ENCODE measurements at regions not wholly inside any gene's neighbourhood (a gene's known extent, or its start where the extent isn't known, plus 50 kb on each side); places are given as distances from the start of the nearest gene placed in this dataset.

GRCh38 chr9:12274577-12274976 lies 418.6 kb upstream of the TYRP1 start:
- Histone ChIP-seq H3K9me3 (no peaks in the 10 kb centered on the region), H3K27ac (no peak overlapping the region), H3K4me1 (no peaks in the 10 kb centered on the region), H3K4me3 (no peak overlapping the region), H3K27me3 (no peaks in the 10 kb centered on the region), H3K36me3 (no peaks in the 10 kb centered on the region)
- no peak for TF ChIP-seq CTCF (IDR thresholded peaks at IDR 0.05)
- intact Hi-C loops (cut with DNase I; ENCODE audit: low total_unique reads) = no loop called here
- no peak for DNase-seq

- Histone ChIP-seq H3K4me3 (no peak overlapping the region), H3K36me3 (no peaks in the 10 kb centered on the region), H3K9me3 (no peaks in the 10 kb centered on the region), H3K27ac (no peak overlapping the region), H3K27me3 (no peaks in the 10 kb centered on the region), H3K4me1 (no peaks in the 10 kb centered on the region)
- intact Hi-C loops (cut with DNase I; ENCODE audit: low total_unique reads) = no loop called here
- no peak for DNase-seq
- TF ChIP-seq CTCF (IDR thresholded peaks at IDR 0.05) = no peak
Measured at GRCh38 chr9:12276505-12276904, 416.7 kb upstream of the TYRP1 start.

GRCh38 chr9:12289711-12290110 lies 403.5 kb upstream of the TYRP1 start:
- TF ChIP-seq CTCF (IDR thresholded peaks at IDR 0.05) = no peak
- Histone ChIP-seq H3K9me3 (no peaks in the 10 kb centered on the region), H3K36me3 (no peaks in the 10 kb centered on the region), H3K27me3 (no peaks in the 10 kb centered on the region), H3K4me3 (no peak overlapping the region), H3K27ac (no peak overlapping the region), H3K4me1 (no peaks in the 10 kb centered on the region)
- no peak for DNase-seq
- intact Hi-C loops (cut with DNase I; ENCODE audit: low total_unique reads) = no loop called here

GRCh38 chr9:12290166-12290869 lies 402.9 kb upstream of the TYRP1 start:
- H3K27ac ChIP-seq = no peak overlapping the region
- intact Hi-C loops (cut with DNase I; ENCODE audit: low total_unique reads) = no loop called here
- TF ChIP-seq CTCF (IDR thresholded peaks at IDR 0.05) = no peak
- H3K27me3 ChIP-seq = no peaks in the 10 kb centered on the region
- H3K4me3 ChIP-seq = no peak overlapping the region
- no peaks in the 10 kb centered on the region for H3K4me1 ChIP-seq
- no peaks in the 10 kb centered on the region for H3K36me3 ChIP-seq
- no peaks in the 10 kb centered on the region for H3K9me3 ChIP-seq
- no peak for DNase-seq

GRCh38 chr9:12305211-12305610 lies 388.0 kb upstream of the TYRP1 start:
- no peaks in the 10 kb centered on the region for H3K4me1 ChIP-seq
- intact Hi-C loops (cut with DNase I; ENCODE audit: low total_unique reads) = no loop called here
- no peaks in the 10 kb centered on the region for H3K9me3 ChIP-seq
- H3K27me3 ChIP-seq = no peaks in the 10 kb centered on the region
- no peaks in the 10 kb centered on the region for H3K36me3 ChIP-seq
- H3K4me3 ChIP-seq = no peak overlapping the region
- TF ChIP-seq CTCF (IDR thresholded peaks at IDR 0.05) = no peak
- DNase-seq = no peak
- no peak overlapping the region for H3K27ac ChIP-seq

- Histone ChIP-seq H3K4me3 (no peak overlapping the region), H3K36me3 (no peaks in the 10 kb centered on the region), H3K27ac (no peak overlapping the region), H3K9me3 (no peaks in the 10 kb centered on the region), H3K4me1 (no peaks in the 10 kb centered on the region), H3K27me3 (no peaks in the 10 kb centered on the region)
- DNase-seq = no peak
- intact Hi-C loops (cut with DNase I; ENCODE audit: low total_unique reads) = no loop called here
- TF ChIP-seq CTCF (IDR thresholded peaks at IDR 0.05) = no peak
Measured at GRCh38 chr9:12314589-12314988, 378.6 kb upstream of the TYRP1 start.

Measured in tibial artery (tissue), 4 donors.